Naive thymus-derived CD4-positive, alpha-beta T cell (primary cell): ENCODE measurements at regions not wholly inside any gene's neighbourhood (a gene's known extent, or its start where the extent isn't known, plus 50 kb on each side); places are given as distances from the start of the nearest gene placed in this dataset.

Source experiments
- ATAC-seq: fragments of 150-1000 bp; cut with Tn5 transposase; 2 replicates; pipeline ENCODE4 v1.10.0; 2021; ENCODE audit warnings: mild to moderate bottlenecking, moderate library complexity
- CTCF ChIA-PET: fragments of 350-600 bp; sonication (Branson Sonifier 250); formaldehyde crosslinking; loops from one replicate; lab custom pipeline; 2021; ENCODE audit warnings: antibody characterized with exemption; lab: Charles Lee
- POLR2A ChIA-PET: fragments of 350-600 bp; sonication (Branson Sonifier 250); formaldehyde crosslinking; loops from one replicate; lab custom pipeline; 2021; ENCODE audit warnings: antibody characterized with exemption, inconsistent platforms; lab: Charles Lee
- DNase-seq, 9 donors: peaks; one replicate each; pipeline versions ENCODE4 v3.0.0 to v3.0.0-alpha.2; 2020 to 2022; ENCODE audit warnings: mixed read lengths in 1 of 9
- H3K27ac ChIP-seq: one replicate; pipeline ENCODE4 v1.7.0; 2013; ENCODE audit warnings: mild to moderate bottlenecking, low read depth, low read length, moderate library complexity
- H3K27me3 ChIP-seq, 2 donors: one replicate each; pipeline ENCODE4 v1.7.0; 2013; ENCODE audit warnings: low read length in 2 of 2, mild to moderate bottlenecking in 2 of 2, moderate library complexity in 2 of 2; ENCODE audit not compliant: control insufficient read depth in 2 of 2, insufficient read depth in 2 of 2
- H3K36me3 ChIP-seq, 3 experiments: 1 replicate in 2 of 3; 2 replicates in 1 of 3; pipeline ENCODE4 v1.7.0; 2013; ENCODE audit warnings: low read length in 3 of 3, mild to moderate bottlenecking in 3 of 3, moderate library complexity in 1 of 3; ENCODE audit not compliant: insufficient read depth in 3 of 3, control insufficient read depth in 2 of 3
- H3K4me1 ChIP-seq, 2 donors: one replicate each; pipeline ENCODE4 v1.7.0; 2013; ENCODE audit warnings: low read length in 2 of 2, mild to moderate bottlenecking in 2 of 2, moderate library complexity in 1 of 2; ENCODE audit not compliant: control insufficient read depth in 2 of 2, insufficient read depth in 2 of 2
- H3K4me3 ChIP-seq: 2 replicates; pipeline ENCODE4 v1.7.0; 2013; ENCODE audit warnings: mild to moderate bottlenecking, low read length
- H3K9me3 ChIP-seq, 3 experiments: 1 replicate in 2 of 3; 2 replicates in 1 of 3; pipeline ENCODE4 v1.7.0; 2013; ENCODE audit warnings: low read length in 3 of 3; ENCODE audit not compliant: control insufficient read depth in 2 of 3
- H3K27ac Mint-ChIP-seq, 9 donors: one replicate each; pipeline ENCODE4 v1.8.0; 2020 to 2022; ENCODE audit warnings: mixed read lengths in 9 of 9, mild to moderate bottlenecking in 8 of 9, moderate library complexity in 5 of 9, inconsistent platforms in 2 of 9
- H3K27me3 Mint-ChIP-seq, 5 donors: one replicate each; pipeline ENCODE4 v1.8.0; 2021 to 2022; ENCODE audit warnings: mixed read lengths in 5 of 5, mild to moderate bottlenecking in 1 of 5
- H3K36me3 Mint-ChIP-seq, 5 donors: one replicate each; pipeline ENCODE4 v1.8.0; 2020 to 2022; ENCODE audit warnings: mixed read lengths in 5 of 5, mild to moderate bottlenecking in 3 of 5, inconsistent platforms in 1 of 5
- H3K4me1 Mint-ChIP-seq, 7 donors: one replicate each; pipeline ENCODE4 v1.8.0; 2020 to 2022; ENCODE audit warnings: mixed read lengths in 7 of 7, mild to moderate bottlenecking in 3 of 7, inconsistent platforms in 1 of 7
- H3K4me3 Mint-ChIP-seq, 10 donors: one replicate each; pipeline ENCODE4 v1.8.0; 2020 to 2022; ENCODE audit warnings: mild to moderate bottlenecking in 10 of 10, mixed read lengths in 10 of 10, moderate library complexity in 6 of 10, inconsistent platforms in 2 of 10
- H3K9me3 Mint-ChIP-seq, 11 donors: one replicate each; pipeline ENCODE4 v1.8.0; 2020 to 2022; ENCODE audit warnings: mixed read lengths in 11 of 11, mild to moderate bottlenecking in 4 of 11, inconsistent platforms in 1 of 11, moderate library complexity in 1 of 11
- intact Hi-C, 2 donors: fragments of 100-400 bp; cut with micrococcal nuclease; formaldehyde crosslinking; loops; one replicate each; pipeline ENCODE4 v1.15.1; 2023

GRCh38 chr2:146246002-146246735 lies 1598.7 kb upstream of the ACVR2A start:
- DNase-seq (no peak), ATAC-seq (no peak)
- ChIA-PET CTCF (no interaction called here), POLR2A (interaction anchor here (0.6 kb wide), 1 partner anchor 11 kb away, joined by 4 read pairs; no protein-coding TSS in a partner anchor)
- no peak overlapping the region for H3K27ac Mint-ChIP-seq
- peaks cover 0 to 1% (median 0%) of the 10 kb centered on the region in 7 donors for H3K4me1 Mint-ChIP-seq
- H3K36me3 ChIP-seq = no peaks in the 10 kb centered on the region
- no peaks in the 10 kb centered on the region for H3K36me3 Mint-ChIP-seq
- H3K27me3 ChIP-seq = no peaks in the 10 kb centered on the region
- peaks cover 0 to 9% (median 5%) of the 10 kb centered on the region in 11 donors for H3K9me3 Mint-ChIP-seq
- H3K9me3 ChIP-seq = no peaks in the 10 kb centered on the region
- H3K27me3 Mint-ChIP-seq = no peaks in the 10 kb centered on the region
- H3K4me3 ChIP-seq = no peak overlapping the region
- H3K4me3 Mint-ChIP-seq = no peak overlapping the region
- H3K27ac ChIP-seq = no peak overlapping the region
- intact Hi-C loops = no loop called here
- no peaks in the 10 kb centered on the region for H3K4me1 ChIP-seq

GRCh38 chr2:146244830-146245229 lies 1600.0 kb upstream of the ACVR2A start:
- Mint-ChIP-seq H3K9me3 (peaks cover 0 to 9% (median 3%) of the 10 kb centered on the region in 11 donors), H3K4me1 (peaks cover 0 to 1% (median 0%) of the 10 kb centered on the region in 7 donors), H3K36me3 (no peaks in the 10 kb centered on the region), H3K27me3 (no peaks in the 10 kb centered on the region), H3K27ac (no peak overlapping the region), H3K4me3 (no peak overlapping the region)
- Histone ChIP-seq H3K27ac (no peak overlapping the region), H3K27me3 (no peaks in the 10 kb centered on the region), H3K36me3 (no peaks in the 10 kb centered on the region), H3K4me3 (no peak overlapping the region), H3K9me3 (no peaks in the 10 kb centered on the region), H3K4me1 (no peaks in the 10 kb centered on the region)
- CTCF ChIA-PET = no interaction called here
- POLR2A ChIA-PET = no interaction called here
- no peak for DNase-seq
- intact Hi-C loops = no loop called here
- no peak for ATAC-seq

- Mint-ChIP-seq H3K4me3 (no peak overlapping the region), H3K27ac (no peak overlapping the region), H3K27me3 (no peaks in the 10 kb centered on the region), H3K4me1 (peaks cover 0 to 1% (median 0%) of the 10 kb centered on the region in 7 donors), H3K36me3 (no peaks in the 10 kb centered on the region), H3K9me3 (peaks cover 0 to 15% (median 6%) of the 10 kb centered on the region in 11 donors)
- ChIA-PET CTCF (no interaction called here), POLR2A (no interaction called here)
- DNase-seq (no peak), ATAC-seq (no peak)
- Histone ChIP-seq H3K4me1 (no peaks in the 10 kb centered on the region), H3K4me3 (no peak overlapping the region), H3K27me3 (no peaks in the 10 kb centered on the region), H3K9me3 (no peaks in the 10 kb centered on the region), H3K36me3 (no peaks in the 10 kb centered on the region), H3K27ac (no peak overlapping the region)
- intact Hi-C loops = no loop called here
These were observed 1600.7 kb upstream of the ACVR2A start for GRCh38 chr2:146244131-146244530.

GRCh38 chr2:146241023-146241422 lies 1603.8 kb upstream of the ACVR2A start:
- Mint-ChIP-seq H3K27me3 (no peaks in the 10 kb centered on the region), H3K27ac (no peak overlapping the region), H3K4me1 (no peaks in the 10 kb centered on the region), H3K36me3 (no peaks in the 10 kb centered on the region), H3K9me3 (peaks cover 0 to 6% (median 2%) of the 10 kb centered on the region in 11 donors), H3K4me3 (no peak overlapping the region)
- no peaks in the 10 kb centered on the region for H3K27me3 ChIP-seq
- H3K9me3 ChIP-seq = no peaks in the 10 kb centered on the region
- ChIA-PET CTCF (no interaction called here), POLR2A (no interaction called here)
- no peaks in the 10 kb centered on the region for H3K4me1 ChIP-seq
- no peak overlapping the region for H3K4me3 ChIP-seq
- ATAC-seq (no peak), DNase-seq (no peak)
- H3K36me3 ChIP-seq = no peaks in the 10 kb centered on the region
- intact Hi-C loops = no loop called here
- H3K27ac ChIP-seq = no peak overlapping the region

- no peak overlapping the region for H3K27ac Mint-ChIP-seq
- no peaks in the 10 kb centered on the region for H3K27me3 Mint-ChIP-seq
- H3K4me1 Mint-ChIP-seq = no peaks in the 10 kb centered on the region
- DNase-seq (no peak), ATAC-seq (no peak)
- POLR2A ChIA-PET = no interaction called here
- H3K9me3 Mint-ChIP-seq = peaks cover 0 to 6% (median 2%) of the 10 kb centered on the region in 11 donors
- H3K36me3 Mint-ChIP-seq = no peaks in the 10 kb centered on the region
- intact Hi-C loops = no loop called here
- Histone ChIP-seq H3K4me1 (no peaks in the 10 kb centered on the region), H3K4me3 (no peak overlapping the region), H3K27ac (no peak overlapping the region), H3K27me3 (no peaks in the 10 kb centered on the region), H3K36me3 (no peaks in the 10 kb centered on the region), H3K9me3 (no peaks in the 10 kb centered on the region)
- CTCF ChIA-PET = no interaction called here
- H3K4me3 Mint-ChIP-seq = no peak overlapping the region
These were observed 1604.4 kb upstream of the ACVR2A start for GRCh38 chr2:146240391-146240790.

- H3K4me3 ChIP-seq = no peak overlapping the region
- H3K9me3 ChIP-seq = no peaks in the 10 kb centered on the region
- ChIA-PET CTCF (no interaction called here), POLR2A (no interaction called here)
- H3K36me3 ChIP-seq = no peaks in the 10 kb centered on the region
- Mint-ChIP-seq H3K4me3 (no peak overlapping the region), H3K4me1 (no peaks in the 10 kb centered on the region), H3K27me3 (no peaks in the 10 kb centered on the region), H3K27ac (no peak overlapping the region), H3K36me3 (no peaks in the 10 kb centered on the region), H3K9me3 (peaks cover 0 to 6% (median 2%) of the 10 kb centered on the region in 11 donors)
- no peaks in the 10 kb centered on the region for H3K4me1 ChIP-seq
- intact Hi-C loops = no loop called here
- ATAC-seq = no peak
- no peaks in the 10 kb centered on the region for H3K27me3 ChIP-seq
- no peak overlapping the region for H3K27ac ChIP-seq
- DNase-seq = no peak
These were observed 1605.3 kb upstream of the ACVR2A start for GRCh38 chr2:146239392-146240135.
